ENCODE measurements at regions not wholly inside any gene's neighbourhood (a gene's known extent, or its start where the extent isn't known, plus 50 kb on each side); places are given as distances from the start of the nearest gene placed in this dataset.

- DNase-seq (ENCODE audit: low spot score in 2 of 2), result no peak
- intact Hi-C loops (cut with DNase I; ENCODE audit: low total_unique reads), result no loop called here
- no peak overlapping the region for H3K4me3 ChIP-seq (ENCODE audit: low read depth, poor library complexity, severe bottlenecking)
- no peak for TF ChIP-seq CTCF (IDR thresholded peaks at IDR 0.05)
- TF ChIP-seq POLR2A (IDR thresholded peaks at IDR 0.05), result no peak
- WGBS, 2 donors, result 91 to 92% methylated on average over 3 of the region's 3 CpGs
These were observed 274.5 kb downstream of the DSEL start for GRCh38 chr18:67242001-67242400.

- TF ChIP-seq CTCF (IDR thresholded peaks at IDR 0.05) (no peak), POLR2A (IDR thresholded peaks at IDR 0.05) (no peak)
- 70 to 81% methylated on average over 1 of the region's 1 CpG for WGBS, 2 donors
- intact Hi-C loops (cut with DNase I; ENCODE audit: low total_unique reads), result no loop called here
- no peak for DNase-seq (ENCODE audit: low spot score in 2 of 2)
- H3K4me3 ChIP-seq (ENCODE audit: low read depth, poor library complexity, severe bottlenecking), result no peak overlapping the region
These were observed 275.2 kb downstream of the DSEL start for GRCh38 chr18:67241299-67241698.

GRCh38 chr18:67239826-67240225, 276.7 kb downstream of the DSEL start:
- DNase-seq (ENCODE audit: low spot score in 2 of 2), result no peak
- TF ChIP-seq POLR2A (IDR thresholded peaks at IDR 0.05) (no peak), CTCF (IDR thresholded peaks at IDR 0.05) (no peak)
- H3K4me3 ChIP-seq (ENCODE audit: low read depth, poor library complexity, severe bottlenecking), result no peak overlapping the region
- intact Hi-C loops (cut with DNase I; ENCODE audit: low total_unique reads), result no loop called here
- 86% methylated on average over 7 of the region's 7 CpGs for WGBS, 2 donors

GRCh38 chr18:67232991-67233390, 283.5 kb downstream of the DSEL start:
- H3K4me3 ChIP-seq (ENCODE audit: low read depth, poor library complexity, severe bottlenecking), result no peak overlapping the region
- intact Hi-C loops (cut with DNase I; ENCODE audit: low total_unique reads), result no loop called here
- TF ChIP-seq CTCF (IDR thresholded peaks at IDR 0.05) (no peak), POLR2A (IDR thresholded peaks at IDR 0.05) (no peak)
- WGBS, 2 donors, result 46 to 68% methylated on average over 1 of the region's 1 CpG
- DNase-seq (ENCODE audit: low spot score in 2 of 2), result no peak

GRCh38 chr18:67232406-67232805, 284.1 kb downstream of the DSEL start:
- 43 to 49% methylated on average over 4 of the region's 4 CpGs for WGBS, 2 donors
- TF ChIP-seq POLR2A (IDR thresholded peaks at IDR 0.05) (no peak), CTCF (IDR thresholded peaks at IDR 0.05) (no peak)
- no peak for DNase-seq (ENCODE audit: low spot score in 2 of 2)
- no peak overlapping the region for H3K4me3 ChIP-seq (ENCODE audit: low read depth, poor library complexity, severe bottlenecking)
- intact Hi-C loops (cut with DNase I; ENCODE audit: low total_unique reads), result no loop called here

- no peak for DNase-seq (ENCODE audit: low spot score in 2 of 2)
- intact Hi-C loops (cut with DNase I; ENCODE audit: low total_unique reads), result no loop called here
- TF ChIP-seq CTCF (IDR thresholded peaks at IDR 0.05) (no peak), POLR2A (IDR thresholded peaks at IDR 0.05) (no peak)
These were observed 293.6 kb downstream of the DSEL start for GRCh38 chr18:67222887-67223286.

More at GRCh38 chr18:67222887-67223286, 293.6 kb downstream of the DSEL start:
- no peak overlapping the region for H3K4me3 ChIP-seq (ENCODE audit: low read depth, poor library complexity, severe bottlenecking)

Data from lower leg skin (tissue), 4 donors.